ENCODE measurements at regions not wholly inside any gene's neighbourhood (a gene's known extent, or its start where the extent isn't known, plus 50 kb on each side); places are given as distances from the start of the nearest gene placed in this dataset.
A peak's percentile ranks its signal among the peaks of the same experiment; 100 is the strongest.

DNA sequence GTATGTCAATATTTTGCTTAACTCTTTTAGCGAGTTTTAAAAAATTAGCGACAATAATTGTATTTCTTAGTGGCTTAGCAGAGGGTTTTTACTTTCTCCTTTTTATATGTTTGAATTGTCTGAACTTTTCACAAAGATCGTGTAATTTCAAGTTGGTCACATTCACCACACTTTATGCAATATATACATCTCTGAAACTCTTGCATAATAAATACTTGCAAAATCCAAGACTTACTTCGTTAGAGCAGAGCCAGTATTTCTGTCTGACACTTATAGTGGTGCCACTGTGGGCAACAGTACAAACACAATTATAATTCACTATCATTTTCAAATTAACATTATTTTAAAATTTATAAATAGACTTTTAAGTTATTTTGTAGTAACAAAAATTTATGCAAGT, 62.0 kb downstream of the SUCNR1 start:
- H3K9me3 ChIP-seq (ENCODE audit: control insufficient read depth, low read length), result no peaks in the 10 kb centered on the region
- no peak overlapping the region for H3K4me3 ChIP-seq (ENCODE audit: low read length)
- H3K27me3 ChIP-seq (replicated peaks; ENCODE audit: control insufficient read depth, insufficient read depth, low read length), result no peaks in the 10 kb centered on the region
- DNase-seq (ENCODE audit: low read depth), result no peak
- H3K4me1 ChIP-seq (ENCODE audit: control insufficient read depth, insufficient read depth, low read length), result peaks cover 20% of the 10 kb centered on the region
- H3K9ac ChIP-seq (ENCODE audit: low read length), result no peak overlapping the region
- no peaks in the 10 kb centered on the region for H3K36me3 ChIP-seq (ENCODE audit: control insufficient read depth, insufficient read depth, low read length, severe bottlenecking)

DNA sequence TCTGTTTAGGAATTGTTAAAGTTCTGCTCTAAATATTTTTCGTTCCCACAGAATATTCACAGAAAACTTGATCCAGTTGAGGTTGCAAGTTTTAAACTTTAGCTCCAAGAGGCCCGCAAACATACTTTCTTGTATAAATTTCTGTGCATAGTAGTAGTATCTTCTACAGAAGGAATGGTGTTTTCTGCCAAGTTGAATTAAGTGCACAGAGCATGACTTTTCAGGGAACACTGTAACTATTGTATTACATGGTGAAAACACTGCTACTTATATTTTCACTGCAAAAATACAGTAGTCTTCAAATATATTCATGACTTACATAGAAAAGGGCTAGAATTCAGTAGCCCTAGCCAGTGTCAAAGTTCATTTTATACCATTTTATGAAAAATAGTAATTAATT, 67.0 kb downstream of the SUCNR1 start:
- H3K4me3 ChIP-seq (ENCODE audit: low read length), result no peak overlapping the region
- H3K9ac ChIP-seq (ENCODE audit: low read length), result no peak overlapping the region
- H3K27me3 ChIP-seq (replicated peaks; ENCODE audit: control insufficient read depth, insufficient read depth, low read length), result no peaks in the 10 kb centered on the region
- no peaks in the 10 kb centered on the region for H3K4me1 ChIP-seq (ENCODE audit: control insufficient read depth, insufficient read depth, low read length)
- H3K36me3 ChIP-seq (ENCODE audit: control insufficient read depth, insufficient read depth, low read length, severe bottlenecking), result no peaks in the 10 kb centered on the region
- no peaks in the 10 kb centered on the region for H3K9me3 ChIP-seq (ENCODE audit: control insufficient read depth, low read length)
- DNase-seq (ENCODE audit: low read depth), result peak; percentile 58

GRCh38 chr3:151943539-151943938, 70.1 kb downstream of the SUCNR1 start:
- H3K9ac ChIP-seq (ENCODE audit: low read length), result no peak overlapping the region
- peaks cover 4% of the 10 kb centered on the region for H3K4me1 ChIP-seq (ENCODE audit: control insufficient read depth, insufficient read depth, low read length)
- H3K9me3 ChIP-seq (ENCODE audit: control insufficient read depth, low read length), result no peaks in the 10 kb centered on the region
- no peaks in the 10 kb centered on the region for H3K36me3 ChIP-seq (ENCODE audit: control insufficient read depth, insufficient read depth, low read length, severe bottlenecking)
- no peak for DNase-seq (ENCODE audit: low read depth)
- H3K27me3 ChIP-seq (replicated peaks; ENCODE audit: control insufficient read depth, insufficient read depth, low read length), result no peaks in the 10 kb centered on the region
- no peak overlapping the region for H3K4me3 ChIP-seq (ENCODE audit: low read length)

GRCh38 chr3:151944356-151944755, 70.9 kb downstream of the SUCNR1 start:
- DNase-seq (ENCODE audit: low read depth), result no peak
- Histone ChIP-seq H3K4me1 (ENCODE audit: control insufficient read depth, insufficient read depth, low read length) (peaks cover 4% of the 10 kb centered on the region), H3K9me3 (ENCODE audit: control insufficient read depth, low read length) (no peaks in the 10 kb centered on the region), H3K9ac (ENCODE audit: low read length) (no peak overlapping the region), H3K27me3 (replicated peaks; ENCODE audit: control insufficient read depth, insufficient read depth, low read length) (no peaks in the 10 kb centered on the region), H3K4me3 (ENCODE audit: low read length) (no peak overlapping the region), H3K36me3 (ENCODE audit: control insufficient read depth, insufficient read depth, low read length, severe bottlenecking) (no peaks in the 10 kb centered on the region)

DNA sequence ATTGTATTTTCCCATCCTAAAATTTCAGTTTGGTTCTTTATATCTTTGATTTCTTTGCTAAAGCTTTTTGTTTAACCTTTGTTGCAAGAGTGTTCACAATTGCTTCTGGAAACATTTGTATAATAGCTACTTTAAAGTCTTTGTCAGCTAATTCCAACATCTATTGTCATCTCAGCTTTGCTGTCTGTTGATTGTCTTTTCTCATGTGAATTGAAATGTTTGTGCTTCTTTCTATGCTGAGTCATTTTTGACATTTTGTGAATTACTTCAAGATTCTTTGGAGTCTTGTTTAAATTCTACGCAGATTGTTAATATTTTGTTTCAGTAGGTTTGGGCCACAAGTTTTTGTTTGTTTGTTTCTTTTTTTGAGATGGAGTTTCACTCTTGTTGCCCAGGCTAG, 73.2 kb downstream of the SUCNR1 start:
- H3K4me1 ChIP-seq (ENCODE audit: control insufficient read depth, insufficient read depth, low read length), result peaks cover 9% of the 10 kb centered on the region
- no peak overlapping the region for H3K4me3 ChIP-seq (ENCODE audit: low read length)
- H3K27me3 ChIP-seq (replicated peaks; ENCODE audit: control insufficient read depth, insufficient read depth, low read length), result no peaks in the 10 kb centered on the region
- H3K9me3 ChIP-seq (ENCODE audit: control insufficient read depth, low read length), result no peaks in the 10 kb centered on the region
- no peaks in the 10 kb centered on the region for H3K36me3 ChIP-seq (ENCODE audit: control insufficient read depth, insufficient read depth, low read length, severe bottlenecking)
- peak; percentile 54 for DNase-seq (ENCODE audit: low read depth)
- H3K9ac ChIP-seq (ENCODE audit: low read length), result no peak overlapping the region

DNA sequence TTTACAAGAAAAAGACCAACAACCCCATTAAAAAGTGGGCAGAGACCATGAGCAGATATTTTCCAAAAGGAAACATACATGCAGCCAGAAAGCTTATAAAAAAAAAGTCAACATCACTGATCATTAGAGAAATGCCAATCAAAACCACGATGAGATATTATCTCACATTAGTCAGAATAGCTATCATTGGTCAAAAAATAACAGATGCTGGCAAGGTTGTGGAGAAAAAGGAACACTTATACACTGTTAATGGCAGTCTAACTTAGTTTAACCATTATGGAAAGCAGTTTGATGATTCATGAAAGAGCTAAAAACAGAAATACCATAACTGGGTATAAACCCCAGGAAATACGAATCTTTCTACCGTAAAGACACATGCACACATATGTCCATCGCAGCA, 76.3 kb downstream of the SUCNR1 start:
- Histone ChIP-seq H3K9ac (ENCODE audit: low read length) (no peak overlapping the region), H3K9me3 (ENCODE audit: control insufficient read depth, low read length) (no peaks in the 10 kb centered on the region), H3K4me3 (ENCODE audit: low read length) (no peak overlapping the region), H3K4me1 (ENCODE audit: control insufficient read depth, insufficient read depth, low read length) (peaks cover 9% of the 10 kb centered on the region), H3K36me3 (ENCODE audit: control insufficient read depth, insufficient read depth, low read length, severe bottlenecking) (no peaks in the 10 kb centered on the region), H3K27me3 (replicated peaks; ENCODE audit: control insufficient read depth, insufficient read depth, low read length) (no peaks in the 10 kb centered on the region)
- DNase-seq (ENCODE audit: low read depth), result no peak

GRCh38 chr3:151955356-151955755, 81.9 kb downstream of the SUCNR1 start:
- Histone ChIP-seq H3K9ac (ENCODE audit: low read length) (no peak overlapping the region), H3K27me3 (replicated peaks; ENCODE audit: control insufficient read depth, insufficient read depth, low read length) (no peaks in the 10 kb centered on the region), H3K9me3 (ENCODE audit: control insufficient read depth, low read length) (no peaks in the 10 kb centered on the region), H3K4me1 (ENCODE audit: control insufficient read depth, insufficient read depth, low read length) (peaks cover 6% of the 10 kb centered on the region), H3K4me3 (ENCODE audit: low read length) (no peak overlapping the region), H3K36me3 (ENCODE audit: control insufficient read depth, insufficient read depth, low read length, severe bottlenecking) (no peaks in the 10 kb centered on the region)
- no peak for DNase-seq (ENCODE audit: low read depth)

- Histone ChIP-seq H3K36me3 (ENCODE audit: control insufficient read depth, insufficient read depth, low read length, severe bottlenecking) (no peaks in the 10 kb centered on the region), H3K4me3 (ENCODE audit: low read length) (no peak overlapping the region), H3K9me3 (ENCODE audit: control insufficient read depth, low read length) (no peaks in the 10 kb centered on the region), H3K27me3 (replicated peaks; ENCODE audit: control insufficient read depth, insufficient read depth, low read length) (no peaks in the 10 kb centered on the region), H3K4me1 (ENCODE audit: control insufficient read depth, insufficient read depth, low read length) (no peaks in the 10 kb centered on the region), H3K9ac (ENCODE audit: low read length) (no peak overlapping the region)
- DNase-seq (ENCODE audit: low read depth), result no peak
Observed at GRCh38 chr3:151960961-151961580, 87.6 kb downstream of the SUCNR1 start.

- no peak overlapping the region for H3K9ac ChIP-seq (ENCODE audit: low read length)
- H3K36me3 ChIP-seq (ENCODE audit: control insufficient read depth, insufficient read depth, low read length, severe bottlenecking), result no peaks in the 10 kb centered on the region
- H3K27me3 ChIP-seq (replicated peaks; ENCODE audit: control insufficient read depth, insufficient read depth, low read length), result no peaks in the 10 kb centered on the region
- H3K4me1 ChIP-seq (ENCODE audit: control insufficient read depth, insufficient read depth, low read length), result no peaks in the 10 kb centered on the region
- H3K9me3 ChIP-seq (ENCODE audit: control insufficient read depth, low read length), result no peaks in the 10 kb centered on the region
- no peak overlapping the region for H3K4me3 ChIP-seq (ENCODE audit: low read length)
- peak; percentile 76 for DNase-seq (ENCODE audit: low read depth)
Observed at GRCh38 chr3:151962352-151962751, 88.9 kb downstream of the SUCNR1 start.

GRCh38 chr3:151962912-151963311, 89.5 kb downstream of the SUCNR1 start:
- Histone ChIP-seq H3K4me3 (ENCODE audit: low read length) (no peak overlapping the region), H3K27me3 (replicated peaks; ENCODE audit: control insufficient read depth, insufficient read depth, low read length) (no peaks in the 10 kb centered on the region), H3K4me1 (ENCODE audit: control insufficient read depth, insufficient read depth, low read length) (no peaks in the 10 kb centered on the region), H3K9me3 (ENCODE audit: control insufficient read depth, low read length) (no peaks in the 10 kb centered on the region), H3K36me3 (ENCODE audit: control insufficient read depth, insufficient read depth, low read length, severe bottlenecking) (no peaks in the 10 kb centered on the region), H3K9ac (ENCODE audit: low read length) (no peak overlapping the region)
- peak; percentile 9 for DNase-seq (ENCODE audit: low read depth)

- no peaks in the 10 kb centered on the region for H3K36me3 ChIP-seq (ENCODE audit: control insufficient read depth, insufficient read depth, low read length, severe bottlenecking)
- H3K9me3 ChIP-seq (ENCODE audit: control insufficient read depth, low read length), result no peaks in the 10 kb centered on the region
- H3K4me3 ChIP-seq (ENCODE audit: low read length), result no peak overlapping the region
- no peaks in the 10 kb centered on the region for H3K27me3 ChIP-seq (replicated peaks; ENCODE audit: control insufficient read depth, insufficient read depth, low read length)
- no peaks in the 10 kb centered on the region for H3K4me1 ChIP-seq (ENCODE audit: control insufficient read depth, insufficient read depth, low read length)
- no peak for DNase-seq (ENCODE audit: low read depth)
- no peak overlapping the region for H3K9ac ChIP-seq (ENCODE audit: low read length)
Observed at GRCh38 chr3:151964743-151965142, 91.3 kb downstream of the SUCNR1 start.

DNA sequence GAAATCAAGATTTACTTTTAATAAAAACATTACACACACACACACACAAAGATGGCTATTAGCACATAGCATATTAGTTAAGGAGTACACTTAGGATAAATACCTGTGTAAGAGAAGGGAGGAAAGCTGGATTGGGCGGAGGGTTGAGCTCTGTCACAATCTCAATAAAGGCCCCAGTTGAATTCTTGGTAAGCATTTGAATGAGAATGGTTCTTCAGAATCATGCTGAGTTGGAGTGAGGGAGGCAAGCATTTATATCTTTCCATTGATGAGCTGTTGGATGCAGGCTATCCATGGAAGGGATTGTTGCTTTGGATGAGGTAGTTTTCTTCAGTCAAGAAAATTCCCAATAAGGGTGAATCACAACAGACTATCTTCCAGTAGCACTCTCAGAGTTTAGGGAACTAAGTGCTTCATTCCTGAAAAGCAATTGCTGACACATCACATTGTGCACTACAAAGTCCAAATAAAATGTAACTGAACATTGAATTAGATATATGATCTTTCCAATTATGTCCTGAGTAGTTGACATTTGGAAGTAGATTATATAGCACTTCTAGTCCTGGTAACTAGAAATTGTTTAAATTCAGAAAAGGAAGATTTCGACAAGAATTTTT, 95.7 kb downstream of the SUCNR1 start:
- no peaks in the 10 kb centered on the region for H3K27me3 ChIP-seq (replicated peaks; ENCODE audit: control insufficient read depth, insufficient read depth, low read length)
- H3K4me3 ChIP-seq (ENCODE audit: low read length), result no peak overlapping the region
- no peaks in the 10 kb centered on the region for H3K9me3 ChIP-seq (ENCODE audit: control insufficient read depth, low read length)
- no peaks in the 10 kb centered on the region for H3K36me3 ChIP-seq (ENCODE audit: control insufficient read depth, insufficient read depth, low read length, severe bottlenecking)
- H3K9ac ChIP-seq (ENCODE audit: low read length), result no peak overlapping the region
- H3K4me1 ChIP-seq (ENCODE audit: control insufficient read depth, insufficient read depth, low read length), result peaks cover 13% of the 10 kb centered on the region
- no peak for DNase-seq (ENCODE audit: low read depth)
